IMR-90 (cell line): ENCODE measurements at regions not wholly inside any gene's neighbourhood (a gene's known extent, or its start where the extent isn't known, plus 50 kb on each side); places are given as distances from the start of the nearest gene placed in this dataset.

Experiments
- ATAC-seq: fragments of 200-7000 bp; cut with Tn5 transposase; 2 replicates; pipeline ENCODE4 v1.9.1; 2020; ENCODE audit warnings: low read depth, mild to moderate bottlenecking, moderate library complexity
- BruUV-seq: library from RNA; stranded (reverse); fragments of 400-500 nt; replicated peaks from 2 replicates; lab custom pipeline; 2021; lab: Mats Ljungman, UMichigan
- CTCF ChIA-PET: fragments of 300-600 bp; formaldehyde crosslinking; extraction: SDS; loops from one replicate; lab custom pipeline; 2021; ENCODE audit warnings: antibody characterized with exemption; lab: Yijun Ruan, JAX
- POLR2A ChIA-PET: fragments of 300-600 bp; sonication (Branson Sonifier 250); formaldehyde crosslinking; loops from one replicate; lab custom pipeline; 2022; ENCODE audit warnings: antibody characterized with exemption; ENCODE audit not compliant: unreplicated experiment; lab: Charles Lee
- DNase-seq: peaks from one replicate; pipeline ENCODE4 v3.0.0; 2013
- H2AFZ ChIP-seq: replicated peaks from 2 replicates; pipeline ENCODE3; 2013; ENCODE audit warnings: low read length, mild to moderate bottlenecking; ENCODE audit not compliant: poor library complexity
- H2AK5ac ChIP-seq: 2 replicates; pipeline ENCODE4 v1.6.1; 2013; ENCODE audit warnings: low read depth, low read length, inconsistent platforms
- H2AK9ac ChIP-seq: replicated peaks from 2 replicates; pipeline ENCODE3; 2013; ENCODE audit warnings: mild to moderate bottlenecking, low read depth, low read length, moderate library complexity; ENCODE audit not compliant: poor library complexity
- H2BK120ac ChIP-seq: 2 replicates; pipeline ENCODE4 v1.6.1; 2013; ENCODE audit warnings: low read depth, low read length, inconsistent platforms
- H2BK15ac ChIP-seq: 3 replicates; pipeline ENCODE4 v1.6.1; 2013; ENCODE audit warnings: low read depth, low read length, inconsistent platforms
- H2BK20ac ChIP-seq: 2 replicates; pipeline ENCODE4 v1.6.1; 2013; ENCODE audit warnings: low read depth, mild to moderate bottlenecking, inconsistent platforms, low read length, moderate library complexity
- H2BK5ac ChIP-seq: 2 replicates; pipeline ENCODE4 v1.6.1; 2013; ENCODE audit warnings: mild to moderate bottlenecking, low read depth, low read length, inconsistent platforms; ENCODE audit not compliant: poor library complexity, severe bottlenecking
- H3K14ac ChIP-seq: replicated peaks from 2 replicates; pipeline ENCODE4 v1.6.1; 2013; ENCODE audit warnings: low read depth, low read length, inconsistent platforms
- H3K18ac ChIP-seq: 2 replicates; pipeline ENCODE4 v1.6.1; 2013; ENCODE audit warnings: low read depth, low read length, control low read depth
- H3K23ac ChIP-seq: 2 replicates; pipeline ENCODE4 v1.6.1; 2013; ENCODE audit warnings: low read depth, low read length, inconsistent platforms
- H3K27ac ChIP-seq: 2 replicates; pipeline ENCODE4 v1.5.1; 2013; ENCODE audit warnings: mild to moderate bottlenecking, control low read depth, low read length; ENCODE audit not compliant: insufficient read depth
- H3K27me3 ChIP-seq: 2 replicates; pipeline ENCODE4 v1.6.1; 2013; ENCODE audit warnings: low read length; ENCODE audit not compliant: control insufficient read depth, insufficient read depth
- H3K36me3 ChIP-seq: 2 replicates; pipeline ENCODE4 v1.6.1; 2013; ENCODE audit warnings: low read length, mixed read lengths; ENCODE audit not compliant: control insufficient read depth, insufficient read depth
- H3K4ac ChIP-seq: 2 replicates; pipeline ENCODE4 v1.6.1; 2013; ENCODE audit warnings: low read depth, low read length, inconsistent platforms
- H3K4me1 ChIP-seq: 2 replicates; pipeline ENCODE4 v1.6.1; 2013; ENCODE audit warnings: low read length, mixed read lengths; ENCODE audit not compliant: control insufficient read depth, insufficient read depth
- H3K4me2 ChIP-seq: 2 replicates; pipeline ENCODE4 v1.6.1; 2013; ENCODE audit warnings: low read depth, mild to moderate bottlenecking, control low read depth, low read length, moderate library complexity
- H3K4me3 ChIP-seq: 2 replicates; pipeline ENCODE4 v1.5.1; 2013; ENCODE audit warnings: low read depth, mild to moderate bottlenecking, control low read depth, low read length, moderate library complexity; ENCODE audit not compliant: insufficient read depth
- H3K56ac ChIP-seq: 2 replicates; pipeline ENCODE4 v1.6.1; 2013; ENCODE audit warnings: low read length, inconsistent platforms; ENCODE audit not compliant: insufficient read depth; ENCODE audit errors: extremely low read depth
- H3K79me1 ChIP-seq, 2 experiments: 2 replicates each; pipeline ENCODE4 v1.6.1; 2013; ENCODE audit warnings: low read length in 2 of 2, inconsistent platforms in 1 of 2, low read depth in 1 of 2
- H3K9ac ChIP-seq: 2 replicates; pipeline ENCODE4 v1.6.1; 2013; ENCODE audit warnings: low read depth, low read length, control low read depth
- H3K9me1 ChIP-seq: 2 replicates; pipeline ENCODE4 v1.6.1; 2013; ENCODE audit warnings: low read length, inconsistent platforms; ENCODE audit not compliant: insufficient read depth
- H3K9me3 ChIP-seq: 2 replicates; pipeline ENCODE4 v1.6.1; 2013; ENCODE audit warnings: low read length; ENCODE audit not compliant: control insufficient read depth, insufficient read depth
- H4K20me1 ChIP-seq: 2 replicates; pipeline ENCODE4 v1.6.1; 2013; ENCODE audit warnings: low read length, inconsistent platforms; ENCODE audit not compliant: insufficient read depth
- H4K5ac ChIP-seq: 2 replicates; pipeline ENCODE4 v1.6.1; 2013; ENCODE audit warnings: mild to moderate bottlenecking, low read depth, low read length, control low read depth
- H4K8ac ChIP-seq, 2 experiments: 2 replicates each; pipeline ENCODE4 v1.6.1; 2013; ENCODE audit warnings: low read depth in 2 of 2, low read length in 2 of 2, control low read depth in 1 of 2, inconsistent platforms in 1 of 2
- H4K91ac ChIP-seq: 2 replicates; pipeline ENCODE4 v1.6.1; 2013; ENCODE audit warnings: low read depth, low read length, inconsistent platforms; ENCODE audit not compliant: insufficient read depth
- BHLHE40 ChIP-seq: fragments of 150-350 bp; IDR thresholded peaks from 2 replicates; pipeline ENCODE4 v1.6.1; 2016; ENCODE audit warnings: mild to moderate bottlenecking, low read depth, low read length
- CEBPB ChIP-seq: IDR thresholded peaks from 2 replicates; pipeline ENCODE4 v1.6.1; 2012; ENCODE audit warnings: low read depth, low read length, improper control_type of control experiment
- CHD1 ChIP-seq: IDR thresholded peaks from 2 replicates; pipeline ENCODE4 v1.6.1; 2012; ENCODE audit warnings: low read depth, low read length, improper control_type of control experiment
- CTCF ChIP-seq: conservative IDR thresholded peaks from 2 replicates; pipeline ENCODE4 v1.5.1; 2012; ENCODE audit warnings: mild to moderate bottlenecking, low read depth, low read length, improper control_type of control experiment
- FOS ChIP-seq: fragments of 150-350 bp; IDR thresholded peaks from 2 replicates; pipeline ENCODE4 v1.6.1; 2016; ENCODE audit warnings: low read depth, low read length
- MAFK ChIP-seq: IDR thresholded peaks from 2 replicates; pipeline ENCODE4 v1.6.1; 2012; ENCODE audit warnings: low read depth, low read length, improper control_type of control experiment
- MAZ ChIP-seq: IDR thresholded peaks from 2 replicates; pipeline ENCODE4 v1.6.1; 2012; ENCODE audit warnings: low read depth, mild to moderate bottlenecking, low read length, improper control_type of control experiment, moderate library complexity, borderline replicate concordance
- MXI1 ChIP-seq: IDR thresholded peaks from 2 replicates; pipeline ENCODE4 v1.6.1; 2012; ENCODE audit warnings: low read depth, mild to moderate bottlenecking, low read length, moderate library complexity, borderline replicate concordance
- NFE2L2 ChIP-seq: fragments of 150-350 bp; IDR thresholded peaks from 2 replicates; pipeline ENCODE4 v1.6.1; 2016; ENCODE audit warnings: low read depth, mild to moderate bottlenecking, low read length
- POLR2A ChIP-seq: IDR thresholded peaks from 2 replicates; pipeline ENCODE4 v1.6.1; 2012; ENCODE audit warnings: mild to moderate bottlenecking, low read depth, low read length
- RAD21 ChIP-seq: IDR thresholded peaks from 2 replicates; pipeline ENCODE4 v1.6.1; 2012; ENCODE audit warnings: low read length, improper control_type of control experiment
- RCOR1 ChIP-seq: IDR thresholded peaks from 2 replicates; pipeline ENCODE4 v1.6.1; 2012; ENCODE audit warnings: mild to moderate bottlenecking, low read length, improper control_type of control experiment; ENCODE audit not compliant: insufficient replicate concordance
- RFX5 ChIP-seq: IDR thresholded peaks from 2 replicates; pipeline ENCODE4 v1.8.0; 2012; ENCODE audit warnings: low read depth, mild to moderate bottlenecking, low read length, moderate library complexity
- SMC3 ChIP-seq: fragments of 150-350 bp; IDR thresholded peaks from 2 replicates; pipeline ENCODE4 v1.6.1; 2016; ENCODE audit warnings: low read depth, mild to moderate bottlenecking, antibody characterized with exemption, low read length, moderate library complexity
- USF2 ChIP-seq: fragments of 150-350 bp; IDR thresholded peaks from 2 replicates; pipeline ENCODE4 v1.6.1; 2017; ENCODE audit warnings: mild to moderate bottlenecking, antibody characterized with exemption, low read length, low read depth
- WGBS, 2 experiments: methylation state at CpG; one replicate each; pipeline versions ENCODE4 v1.1.5 to v1.1.7; 2013; ENCODE audit warnings: missing lambda C conversion rate in 2 of 2; ENCODE audit not compliant: insufficient read length in 1 of 2; ENCODE audit errors: extremely low coverage in 2 of 2; 5-methylcytosine and 5-hydroxymethylcytosine counted together
- dilution Hi-C: fragments of 300-500 bp; cut with HindIII; formaldehyde crosslinking; loops from one replicate; pipeline ENCODE4 v1.14.3; 2018; ENCODE audit warnings: low sequenced_read_pairs; ENCODE audit not compliant: unreplicated experiment
- in situ Hi-C: fragments of 300-500 bp; cut with MboI; formaldehyde crosslinking; loops from 3 replicates; pipeline ENCODE4 v1.14.3; 2019; ENCODE audit warnings: low sequenced_read_pairs, inconsistent platforms, mixed read lengths
- intact Hi-C: fragments of 100-400 bp; cut with micrococcal nuclease; formaldehyde crosslinking; loops from 2 replicates; pipeline ENCODE4 v1.10.0; 2022

DNA sequence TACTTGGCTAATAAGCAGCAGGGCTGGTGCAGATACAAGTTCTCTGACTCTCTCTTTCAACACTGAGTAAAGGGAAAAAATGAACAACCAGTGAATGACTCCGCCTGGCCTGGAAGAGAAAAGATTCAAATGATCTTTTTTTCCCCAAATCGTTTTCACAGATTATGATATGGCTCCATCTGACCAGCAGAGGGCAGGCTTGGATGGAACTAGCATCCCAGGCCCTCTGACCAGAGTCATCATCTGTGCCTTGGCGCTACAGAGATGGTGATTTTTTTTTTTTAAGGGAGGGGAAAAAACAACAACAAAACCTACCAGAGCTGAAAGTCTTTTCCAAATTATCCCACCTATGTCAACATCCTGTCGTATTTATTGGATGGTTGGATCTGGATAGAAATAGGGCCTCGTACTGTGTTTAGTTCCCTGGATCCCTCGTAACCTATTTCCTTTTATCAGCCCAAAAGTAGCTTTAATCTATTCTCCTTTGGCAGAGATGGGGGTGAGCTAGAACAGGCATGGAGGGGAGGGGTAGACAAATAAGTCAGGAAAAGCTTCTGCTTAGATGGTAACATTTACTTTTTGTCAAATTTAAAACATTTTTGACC, 69.7 kb downstream of the PRSS23 start:
- Histone ChIP-seq H3K36me3 (no peaks in the 10 kb centered on the region), H4K91ac (no peak overlapping the region), H3K9me1 (peaks cover 4% of the 10 kb centered on the region; the same call in 1 of the 2 replicates), H4K20me1 (no peaks in the 10 kb centered on the region), H3K4me3 (no peak overlapping the region), H3K23ac (no peak overlapping the region), H3K9ac (no peak overlapping the region), H2AK9ac (no peak overlapping the region), H3K27me3 (no peaks in the 10 kb centered on the region; the same call in 1 of the 2 replicates), H3K79me1 (no peaks in the 10 kb centered on the region), H2BK5ac (no peak overlapping the region), H3K27ac (no peak overlapping the region), H3K4ac (no peak overlapping the region), H2BK15ac (peak overlapping the region; percentile 42; the same call in 1 of the 3 replicates), H3K56ac (no peak overlapping the region), H2BK120ac (no peak overlapping the region), H2AK5ac (no peak overlapping the region), H4K5ac (no peak overlapping the region), H4K8ac (no peak overlapping the region; a peak in 1 of 4 replicates), H3K9me3 (no peaks in the 10 kb centered on the region), H2BK20ac (0 out of 2 replicates have a peak overlapping the region, but pooled peaks have one; percentile 20), H2AFZ (no peak overlapping the region), H3K4me1 (peaks cover 3% of the 10 kb centered on the region; the same call in 1 of the 2 replicates), H3K18ac (no peak overlapping the region), H3K14ac (0 out of 2 replicates have a peak overlapping the region, but pooled peaks have one; percentile 2), H3K4me2 (no peak overlapping the region)
- DNase-seq (peak; percentile 63), ATAC-seq (peak; percentile 90)
- no TSS peak for BruUV-seq
- CTCF ChIA-PET, result interaction anchor here (0.6 to 3.2 kb wide), 10 partner anchors 14 to 451 kb away, joined by 3 to 17 read pairs (median 4); no protein-coding TSS in a partner anchor
- intact Hi-C loops, result loop anchor here (1.0 to 2.0 kb wide), 2 partner anchors 49 to 421 kb away; no protein-coding TSS in a partner anchor
- POLR2A ChIA-PET, result no interaction called here
- in situ Hi-C loops, result loop anchor here (5.0 to 10.0 kb wide), 2 partner anchors 52 to 425 kb away; no protein-coding TSS in a partner anchor
- 0% methylated on average over 1 of the region's 6 CpGs; no CpG with 5 or more reads in 1 of the 2 experiments for WGBS, 2 experiments
- dilution Hi-C loops, result no loop called here
- TF ChIP-seq CHD1, result no peak
- no peak for TF ChIP-seq FOS
- no peak for TF ChIP-seq MXI1
- TF ChIP-seq NFE2L2, result no peak
- TF ChIP-seq RFX5, result no peak
- peak; percentile 28; the same call in 1 of the 2 replicates for TF ChIP-seq POLR2A
- peak; percentile 92 for TF ChIP-seq RAD21
- TF ChIP-seq SMC3, result peak; percentile 94
- no peak for TF ChIP-seq CEBPB
- TF ChIP-seq BHLHE40, result no peak
- no peak for TF ChIP-seq RCOR1
- TF ChIP-seq CTCF, result peak; percentile 86
- no peak for TF ChIP-seq MAFK
- no peak for TF ChIP-seq USF2
- no peak for TF ChIP-seq MAZ
